Omental fat pad (tissue), 3 donors: ENCODE measurements at regions not wholly inside any gene's neighbourhood (a gene's known extent, or its start where the extent isn't known, plus 50 kb on each side); places are given as distances from the start of the nearest gene placed in this dataset.

ENCODE experiments used
- ATAC-seq: fragments of 150-250 bp; one replicate; pipeline ENCODE4 v1.9.1; 2016; ENCODE audit warnings: mild to moderate bottlenecking, moderate library complexity; ENCODE audit not compliant: low FRiP score
- DNase-seq: peaks from one replicate; pipeline ENCODE4 v3.0.0-alpha.2; 2019; ENCODE audit warnings: low spot score
- CTCF ChIP-seq, 3 donors: fragments of 450-650 bp; IDR thresholded peaks; one replicate each; pipeline ENCODE4 v1.5.1; 2016 to 2017; ENCODE audit warnings: antibody characterized with exemption in 3 of 3, mild to moderate bottlenecking in 3 of 3, moderate library complexity in 2 of 3

- TF ChIP-seq CTCF (IDR thresholded peaks at IDR 0.05): no peak
- no peak for ATAC-seq
Observed at GRCh38 chr1:38210895-38211177, 164.2 kb upstream of the POU3F1 start.

GRCh38 chr1:38210021-38210894 lies 163.7 kb upstream of the POU3F1 start:
- no peak for DNase-seq
- TF ChIP-seq CTCF (IDR thresholded peaks at IDR 0.05): no peak
- ATAC-seq: no peak

More at GRCh38 chr1:38210895-38211177, 164.2 kb upstream of the POU3F1 start:
- no peak for DNase-seq

DNA sequence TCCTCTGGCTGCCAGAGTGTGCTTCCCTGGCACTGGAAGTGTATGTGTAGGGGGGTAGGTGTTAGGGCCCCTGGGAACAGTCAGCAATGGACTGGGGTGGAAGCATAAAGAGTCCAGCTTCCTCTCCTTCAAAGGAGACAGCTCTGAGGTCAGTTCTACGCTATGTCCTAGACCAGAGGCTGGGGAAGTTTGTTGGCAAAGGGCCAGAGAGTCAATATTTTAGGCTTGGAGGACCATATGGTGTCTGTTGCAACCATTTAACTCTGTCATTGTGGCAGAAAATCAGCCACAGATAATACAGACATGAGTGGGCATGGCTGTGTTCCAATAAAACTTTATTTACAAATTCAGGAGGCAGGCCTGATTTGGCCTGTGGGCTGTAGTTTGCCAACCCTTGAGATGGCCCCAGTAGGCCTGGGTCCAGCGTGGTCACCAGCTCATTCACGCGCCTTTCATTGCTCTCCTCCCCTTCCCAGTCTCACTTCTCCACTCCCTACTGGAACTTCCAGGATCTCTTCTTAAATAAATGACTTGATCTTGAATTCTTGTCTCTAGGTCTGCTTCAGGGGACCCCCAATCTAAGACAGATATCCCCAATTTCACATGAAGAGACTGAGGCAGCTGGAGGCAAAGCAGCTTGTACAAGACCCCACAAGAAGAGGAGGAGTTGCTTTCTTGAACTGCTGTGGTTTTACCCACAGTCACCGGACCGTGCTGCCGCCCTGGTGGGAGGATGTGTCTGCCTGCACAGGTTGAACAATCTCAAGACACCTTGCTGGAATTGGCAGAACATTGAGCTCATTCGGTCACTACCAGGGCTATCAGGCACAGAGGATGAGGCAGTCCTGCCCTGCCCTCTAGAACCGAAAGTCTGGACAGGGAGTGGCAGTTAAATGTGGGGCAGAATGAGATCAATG lies 162.4 kb upstream of the POU3F1 start:
- DNase-seq: no peak
- TF ChIP-seq CTCF (IDR thresholded peaks at IDR 0.05): no peak
- ATAC-seq: no peak

GRCh38 chr1:38207906-38208305 lies 161.3 kb upstream of the POU3F1 start:
- DNase-seq: no peak
- ATAC-seq: no peak
- TF ChIP-seq CTCF (IDR thresholded peaks at IDR 0.05): no peak

DNA sequence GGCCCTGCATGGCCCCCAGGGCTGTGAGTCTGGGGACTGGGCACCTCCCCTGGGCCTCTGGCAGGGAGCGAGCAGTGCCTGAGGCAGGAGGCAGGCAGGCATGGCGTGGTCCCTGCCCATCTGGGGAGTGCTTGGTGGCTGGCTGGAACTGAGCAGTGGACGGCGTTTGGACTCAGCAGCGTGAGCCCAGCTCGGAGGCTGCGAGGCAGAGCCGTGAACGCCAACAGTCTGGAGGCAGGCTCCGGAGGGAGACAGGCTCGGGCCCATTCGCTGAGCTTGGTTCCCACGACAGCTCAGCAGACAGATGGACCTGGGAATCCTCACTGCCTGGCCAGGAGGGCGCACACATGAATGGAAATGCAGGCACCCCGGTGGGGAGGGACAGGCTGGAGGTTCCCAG lies 160.7 kb upstream of the POU3F1 start:
- no peak for TF ChIP-seq CTCF (IDR thresholded peaks at IDR 0.05)
- DNase-seq: no peak
- ATAC-seq: no peak

GRCh38 chr1:38204698-38205097 lies 158.1 kb upstream of the POU3F1 start:
- no peak for DNase-seq
- ATAC-seq: no peak
- TF ChIP-seq CTCF (IDR thresholded peaks at IDR 0.05): no peak
